ENCODE measurements at regions not wholly inside any gene's neighbourhood (a gene's known extent, or its start where the extent isn't known, plus 50 kb on each side); places are given as distances from the start of the nearest gene placed in this dataset.

- TF ChIP-seq HCFC1 (IDR thresholded peaks at IDR 0.05; ENCODE audit: low read depth, low read length) (no peak), TCF3 (CRISPR knock-in tag; IDR thresholded peaks at IDR 0.05) (no peak), L3MBTL2 (IDR thresholded peaks at IDR 0.05) (no peak), POLR3A (IDR thresholded peaks at IDR 0.05; ENCODE audit: borderline replicate concordance, extremely low read depth, insufficient read depth, insufficient read length) (no peak), POU5F1 (IDR thresholded peaks at IDR 0.05; ENCODE audit: borderline replicate concordance, low read depth, low read length, partially characterized antibody) (no peak), KHSRP (IDR thresholded peaks at IDR 0.05) (no peak)
Observed at GRCh38 chr11:22454461-22455090, 116.4 kb downstream of the SLC17A6 start (continued).

GRCh38 chr11:22449441-22449840 lies 111.3 kb downstream of the SLC17A6 start:
- H3K79me2 ChIP-seq (ENCODE audit: control insufficient read depth, insufficient read depth, low read length) = no peaks in the 10 kb centered on the region
- ATAC-seq (no peak), DNase-seq (ENCODE audit: extremely low read depth in 1 of 4, low spot score in 3 of 4) (no peak), FAIRE-seq (no peak)
- POLR2A ChIA-PET = no interaction called here
- no peaks in the 10 kb centered on the region for H3K27me3 ChIP-seq (ENCODE audit: control insufficient read depth in 2 of 2, insufficient read depth in 2 of 2, low read length in 2 of 2)
- intact Hi-C loops (cut with micrococcal nuclease) = no loop called here
- H2AFZ ChIP-seq (ENCODE audit: low read depth, low read length) = no peak overlapping the region
- H3K4me1 ChIP-seq (replicated peaks in 1 of 2; ENCODE audit: control insufficient read depth in 2 of 2, insufficient read depth in 2 of 2, low read length in 2 of 2) = no peaks in the 10 kb centered on the region
- H3K36me3 ChIP-seq (ENCODE audit: control insufficient read depth, insufficient read depth, low read length) = no peaks in the 10 kb centered on the region
- H3K4me3 ChIP-seq = no peak overlapping the region
- no peak overlapping the region for H3K4me2 ChIP-seq (ENCODE audit: insufficient read depth, low read length)
- TF ChIP-seq KLF6 (CRISPR knock-in tag; IDR thresholded peaks at IDR 0.05; ENCODE audit: borderline replicate concordance) (no peak), DDX20 (tag; IDR thresholded peaks at IDR 0.05; ENCODE audit: low read depth) (no peak), CREM (IDR thresholded peaks at IDR 0.05; ENCODE audit: low read depth) (no peak), FUS (optimal IDR thresholded peaks at IDR 0.05; ENCODE audit: low read depth, low read length) (no peak), CAMTA2 (CRISPR knock-in tag; conservative IDR thresholded peaks at IDR 0.05) (no peak), THAP7 (CRISPR knock-in tag; IDR thresholded peaks at IDR 0.05) (no peak), RNF219 (CRISPR knock-in tag; IDR thresholded peaks at IDR 0.05) (no peak), ZNF280B (CRISPR knock-in tag; IDR thresholded peaks at IDR 0.05) (no peak), BRCA1 (IDR thresholded peaks at IDR 0.05) (no peak), BRCA1 (CRISPR knock-in tag; IDR thresholded peaks at IDR 0.05) (no peak), DIDO1 (tag; IDR thresholded peaks at IDR 0.05; ENCODE audit: low read depth) (no peak), ZNF444 (CRISPR knock-in tag; IDR thresholded peaks at IDR 0.05) (no peak), ZNF830 (CRISPR knock-in tag; IDR thresholded peaks at IDR 0.05) (no peak), SREBF2 (CRISPR knock-in tag; IDR thresholded peaks at IDR 0.05) (no peak)
- CTCF ChIA-PET (ENCODE audit: low intra/inter-chr PET ratio) = no interaction called here
- BruUV-seq (replicated peaks) = no TSS peak
- H4K20me1 ChIP-seq (replicated peaks; ENCODE audit: control insufficient read depth, insufficient read depth, low read length) = no peaks in the 10 kb centered on the region
- in situ Hi-C loops (cut with MboI) = no loop called here
- no peaks in the 10 kb centered on the region for H3K9me1 ChIP-seq (ENCODE audit: control insufficient read depth, insufficient read depth, low read length)
- no peak overlapping the region for H3K27ac ChIP-seq (ENCODE audit: extremely low read depth, low read depth, low read length)
- no peaks in the 10 kb centered on the region for H3K9me3 ChIP-seq (replicated peaks; ENCODE audit: control insufficient read depth, insufficient read depth, low read depth, low read length)
- H3K9ac ChIP-seq (ENCODE audit: insufficient read depth in 1 of 2, low read depth in 2 of 2, low read length in 2 of 2) = no peak overlapping the region
